Suprapubic skin (tissue), 4 donors: ENCODE measurements at regions not wholly inside any gene's neighbourhood (a gene's known extent, or its start where the extent isn't known, plus 50 kb on each side); places are given as distances from the start of the nearest gene placed in this dataset.

ENCODE experiments used
- CTCF ChIP-seq, 2 donors: fragments of 200-600 bp in 1 of 2; fragments of 450-650 bp in 1 of 2; sonication (generic) in 1 of 2; IDR thresholded peaks; one replicate each; pipeline ENCODE4 v1.5.1; 2016 to 2019; ENCODE audit warnings: antibody characterized with exemption in 2 of 2, mild to moderate bottlenecking in 1 of 2, moderate library complexity in 1 of 2
- EP300 ChIP-seq: sonication (generic); formaldehyde crosslinking; IDR thresholded peaks from one replicate; pipeline ENCODE4 v1.6.1; 2017; ENCODE audit warnings: antibody characterized with exemption
- POLR2A ChIP-seq, 2 donors: fragments of 450-650 bp; IDR thresholded peaks; one replicate each; pipeline ENCODE4 v1.6.1; 2017; ENCODE audit warnings: antibody characterized with exemption in 2 of 2, mild to moderate bottlenecking in 2 of 2, moderate library complexity in 2 of 2
- POLR2AphosphoS5 ChIP-seq, 3 donors: sonication (generic); formaldehyde crosslinking; IDR thresholded peaks; one replicate each; pipeline ENCODE4 v1.6.1; 2017; ENCODE audit warnings: antibody characterized with exemption in 3 of 3

GRCh38 chr12:114740448-114740847 lies 56.5 kb upstream of the TBX3 start:
- TF ChIP-seq CTCF (IDR thresholded peaks at IDR 0.05) (no peak), POLR2AphosphoS5 (IDR thresholded peaks at IDR 0.05) (no peak), POLR2A (IDR thresholded peaks at IDR 0.05) (no peak), EP300 (no peak)
